Upper lobe of right lung (tissue), 1 donor: ENCODE measurements at regions not wholly inside any gene's neighbourhood (a gene's known extent, or its start where the extent isn't known, plus 50 kb on each side); places are given as distances from the start of the nearest gene placed in this dataset.

Experiments used
- ATAC-seq: fragments of 200-7000 bp; cut with Tn5 transposase; one replicate; pipeline ENCODE4 v1.9.1; 2020; ENCODE audit warnings: mild to moderate bottlenecking, moderate library complexity
- DNase-seq: peaks from one replicate; pipeline ENCODE4 v3.0.0-alpha.2; 2020
- H3K27ac ChIP-seq: fragments of 200-600 bp; one replicate; pipeline ENCODE4 v1.8.0; 2022
- H3K27me3 ChIP-seq: fragments of 200-600 bp; one replicate; pipeline ENCODE4 v1.8.0; 2022; ENCODE audit warnings: mild to moderate bottlenecking
- H3K36me3 ChIP-seq: fragments of 200-600 bp; one replicate; pipeline ENCODE4 v1.8.0; 2022
- H3K4me1 ChIP-seq: fragments of 200-600 bp; one replicate; pipeline ENCODE4 v1.8.0; 2022
- H3K4me3 ChIP-seq: fragments of 200-600 bp; one replicate; pipeline ENCODE4 v1.8.0; 2022; ENCODE audit warnings: mild to moderate bottlenecking
- H3K9me3 ChIP-seq: fragments of 200-600 bp; one replicate; pipeline ENCODE4 v1.8.0; 2022
- intact Hi-C: fragments of 100-400 bp; cut with DNase I; formaldehyde crosslinking; loops from one replicate; pipeline ENCODE4 v1.11.0; 2022
- TF ChIP-seq, protein P1 (sequence below): fragments of 200-600 bp; IDR thresholded peaks from one replicate; pipeline ENCODE4 v1.8.0; 2022; ENCODE audit warnings: antibody characterized with exemption
- donor health status: DM: no; HTN: yes; CAD: no; lungs with severe emphysema.

GRCh38 chr11:122308226-122308625 is 192.2 kb upstream of the BLID start:
- Histone ChIP-seq H3K9me3 (no peaks in the 10 kb centered on the region), H3K4me3 (no peak overlapping the region), H3K4me1 (peaks cover 5% of the 10 kb centered on the region), H3K36me3 (no peaks in the 10 kb centered on the region), H3K27me3 (no peaks in the 10 kb centered on the region), H3K27ac (no peak overlapping the region)
- intact Hi-C loops, result no loop called here
- DNase-seq (no peak), ATAC-seq (no peak)
- TF ChIP-seq, protein P1, sequence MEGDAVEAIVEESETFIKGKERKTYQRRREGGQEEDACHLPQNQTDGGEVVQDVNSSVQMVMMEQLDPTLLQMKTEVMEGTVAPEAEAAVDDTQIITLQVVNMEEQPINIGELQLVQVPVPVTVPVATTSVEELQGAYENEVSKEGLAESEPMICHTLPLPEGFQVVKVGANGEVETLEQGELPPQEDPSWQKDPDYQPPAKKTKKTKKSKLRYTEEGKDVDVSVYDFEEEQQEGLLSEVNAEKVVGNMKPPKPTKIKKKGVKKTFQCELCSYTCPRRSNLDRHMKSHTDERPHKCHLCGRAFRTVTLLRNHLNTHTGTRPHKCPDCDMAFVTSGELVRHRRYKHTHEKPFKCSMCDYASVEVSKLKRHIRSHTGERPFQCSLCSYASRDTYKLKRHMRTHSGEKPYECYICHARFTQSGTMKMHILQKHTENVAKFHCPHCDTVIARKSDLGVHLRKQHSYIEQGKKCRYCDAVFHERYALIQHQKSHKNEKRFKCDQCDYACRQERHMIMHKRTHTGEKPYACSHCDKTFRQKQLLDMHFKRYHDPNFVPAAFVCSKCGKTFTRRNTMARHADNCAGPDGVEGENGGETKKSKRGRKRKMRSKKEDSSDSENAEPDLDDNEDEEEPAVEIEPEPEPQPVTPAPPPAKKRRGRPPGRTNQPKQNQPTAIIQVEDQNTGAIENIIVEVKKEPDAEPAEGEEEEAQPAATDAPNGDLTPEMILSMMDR, result no peak

DNA sequence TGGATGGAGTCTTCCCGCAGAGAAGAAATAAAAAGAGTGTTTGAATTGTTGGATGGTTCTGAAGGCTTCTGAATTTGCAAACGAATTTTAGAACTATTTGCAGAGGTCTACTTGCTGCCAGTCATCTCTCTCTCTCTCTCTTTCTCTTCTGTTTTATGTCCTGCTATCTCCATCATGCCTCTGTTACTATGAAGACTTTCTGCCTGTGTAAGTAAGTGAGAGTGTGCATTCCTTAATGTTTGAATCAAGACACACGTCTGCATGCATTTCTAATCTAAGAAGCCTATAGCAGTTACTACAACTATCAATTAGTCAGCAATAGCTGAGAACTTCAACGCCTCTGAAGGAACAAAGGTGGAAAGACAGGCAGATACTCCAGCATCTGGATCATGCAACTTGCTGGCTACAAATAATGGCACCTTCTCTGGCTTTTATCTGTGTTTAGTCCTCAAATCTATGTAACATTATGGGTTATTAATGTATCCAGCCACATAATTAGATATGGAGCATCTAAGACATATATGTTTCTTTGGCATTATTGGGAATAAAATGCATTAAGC is 191.5 kb upstream of the BLID start:
- no peak for DNase-seq
- H3K9me3 ChIP-seq, result no peaks in the 10 kb centered on the region
- no peak overlapping the region for H3K27ac ChIP-seq
- H3K4me1 ChIP-seq, result peaks cover 5% of the 10 kb centered on the region
- intact Hi-C loops, result no loop called here
- no peaks in the 10 kb centered on the region for H3K27me3 ChIP-seq
- no peak for ATAC-seq
- TF ChIP-seq, protein P1, result no peak
- no peaks in the 10 kb centered on the region for H3K36me3 ChIP-seq
- H3K4me3 ChIP-seq, result no peak overlapping the region

- no peak overlapping the region for H3K4me3 ChIP-seq
- no peaks in the 10 kb centered on the region for H3K27me3 ChIP-seq
- intact Hi-C loops, result no loop called here
- no peaks in the 10 kb centered on the region for H3K9me3 ChIP-seq
- H3K27ac ChIP-seq, result no peak overlapping the region
- no peaks in the 10 kb centered on the region for H3K36me3 ChIP-seq
- no peak for DNase-seq
- TF ChIP-seq, protein P1, result no peak
- peaks cover 5% of the 10 kb centered on the region for H3K4me1 ChIP-seq
- ATAC-seq, result no peak
Measured at GRCh38 chr11:122306831-122307391, 190.9 kb upstream of the BLID start.

DNA sequence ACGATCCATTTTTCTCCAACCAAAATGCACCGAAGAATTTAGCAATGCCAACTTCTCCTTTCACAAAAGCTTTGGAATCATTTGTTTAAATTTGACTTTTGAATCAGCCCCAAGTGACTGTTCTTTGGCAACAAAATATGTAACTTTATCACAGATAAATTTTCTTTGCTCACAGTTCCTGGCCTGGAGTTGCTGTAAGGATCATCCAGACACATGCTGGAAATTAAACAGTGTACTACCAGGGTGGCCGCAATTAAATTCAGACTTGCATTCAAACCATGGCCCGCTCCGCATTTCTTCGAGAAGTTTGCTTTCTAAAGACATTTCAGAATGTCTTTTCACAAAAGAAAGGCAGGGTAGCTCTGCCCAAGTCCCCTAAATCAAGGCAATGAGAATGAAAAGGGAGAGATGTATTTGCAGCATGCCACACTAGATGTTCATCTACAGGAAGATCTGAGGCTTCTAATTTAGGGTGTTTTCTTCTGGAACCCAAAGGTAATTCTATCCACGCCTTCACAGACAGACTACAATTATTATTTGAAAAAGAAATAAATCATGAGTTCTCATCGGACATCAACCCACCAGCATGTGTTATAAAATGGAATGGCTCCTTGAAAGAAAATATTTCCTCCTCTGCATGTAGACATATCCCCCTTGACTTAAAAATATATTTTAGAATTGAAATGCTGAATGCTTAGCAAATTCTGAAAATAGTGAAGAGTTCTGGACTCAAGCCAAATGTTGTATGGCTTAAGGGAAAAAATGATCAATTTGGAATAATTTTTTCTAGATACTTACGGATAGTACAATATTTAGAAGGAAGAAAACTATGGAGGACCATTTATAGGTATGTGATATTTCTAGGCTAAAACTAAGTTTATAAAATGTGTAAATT is 189.7 kb upstream of the BLID start:
- peak overlapping the region; percentile 24 for H3K27ac ChIP-seq
- no peaks in the 10 kb centered on the region for H3K36me3 ChIP-seq
- peaks cover 5% of the 10 kb centered on the region for H3K4me1 ChIP-seq
- no peaks in the 10 kb centered on the region for H3K27me3 ChIP-seq
- H3K9me3 ChIP-seq, result no peaks in the 10 kb centered on the region
- TF ChIP-seq, protein P1, result no peak
- ATAC-seq (no peak), DNase-seq (no peak)
- intact Hi-C loops, result no loop called here
- H3K4me3 ChIP-seq, result no peak overlapping the region

GRCh38 chr11:122304973-122305372 is 189.0 kb upstream of the BLID start:
- intact Hi-C loops, result no loop called here
- Histone ChIP-seq H3K27me3 (no peaks in the 10 kb centered on the region), H3K27ac (no peak overlapping the region), H3K36me3 (no peaks in the 10 kb centered on the region), H3K9me3 (no peaks in the 10 kb centered on the region), H3K4me3 (no peak overlapping the region), H3K4me1 (peaks cover 5% of the 10 kb centered on the region)
- no peak for ATAC-seq
- TF ChIP-seq, protein P1, result no peak
- no peak for DNase-seq
